ENCODE measurements at regions not wholly inside any gene's neighbourhood (a gene's known extent, or its start where the extent isn't known, plus 50 kb on each side); places are given as distances from the start of the nearest gene placed in this dataset.

- no peaks in the 10 kb centered on the region for H3K4me1 ChIP-seq
- no peaks in the 10 kb centered on the region for H3K9me3 ChIP-seq
- no peaks in the 10 kb centered on the region for H3K36me3 ChIP-seq
- DNase-seq (ENCODE audit: low spot score in 2 of 2) = no peak
- no peak for TF ChIP-seq CTCF (IDR thresholded peaks at IDR 0.05)
- H3K27me3 ChIP-seq = no peaks in the 10 kb centered on the region
- intact Hi-C loops (cut with DNase I) = no loop called here
- no peak overlapping the region for H3K4me3 ChIP-seq
- no peak overlapping the region for H3K27ac ChIP-seq
Observed at GRCh38 chr5:171689853-171690417, 95.7 kb upstream of the SMIM23 start.

- Histone ChIP-seq H3K27ac (no peak overlapping the region), H3K36me3 (no peaks in the 10 kb centered on the region), H3K27me3 (no peaks in the 10 kb centered on the region), H3K9me3 (no peaks in the 10 kb centered on the region), H3K4me3 (no peak overlapping the region), H3K4me1 (no peaks in the 10 kb centered on the region)
- intact Hi-C loops (cut with DNase I) = no loop called here
- TF ChIP-seq CTCF (IDR thresholded peaks at IDR 0.05) = no peak
- peak in 1 of 2 donors; percentile 5 for DNase-seq (ENCODE audit: low spot score in 2 of 2)
Observed at GRCh38 chr5:171692107-171692506, 93.5 kb upstream of the SMIM23 start.

- intact Hi-C loops (cut with DNase I) = no loop called here
Observed at GRCh38 chr5:171692936-171693335, 92.7 kb upstream of the SMIM23 start.

GRCh38 chr5:171693412-171693811 is 92.2 kb upstream of the SMIM23 start:
- no peak for TF ChIP-seq CTCF (IDR thresholded peaks at IDR 0.05)
- no peaks in the 10 kb centered on the region for H3K36me3 ChIP-seq
- no peak overlapping the region for H3K27ac ChIP-seq
- no peak overlapping the region for H3K4me3 ChIP-seq
- intact Hi-C loops (cut with DNase I) = no loop called here
- peak in 1 of 2 donors; percentile 48 for DNase-seq (ENCODE audit: low spot score in 2 of 2)
- no peaks in the 10 kb centered on the region for H3K27me3 ChIP-seq
- H3K9me3 ChIP-seq = no peaks in the 10 kb centered on the region
- H3K4me1 ChIP-seq = no peaks in the 10 kb centered on the region

More at GRCh38 chr5:171692936-171693335, 92.7 kb upstream of the SMIM23 start:
- Histone ChIP-seq H3K4me3 (no peak overlapping the region), H3K9me3 (no peaks in the 10 kb centered on the region), H3K4me1 (no peaks in the 10 kb centered on the region), H3K36me3 (no peaks in the 10 kb centered on the region), H3K27me3 (no peaks in the 10 kb centered on the region), H3K27ac (no peak overlapping the region)
- DNase-seq (ENCODE audit: low spot score in 2 of 2) = peak in 1 of 2 donors; percentile 1
- no peak for TF ChIP-seq CTCF (IDR thresholded peaks at IDR 0.05)

GRCh38 chr5:171695804-171696203 is 89.8 kb upstream of the SMIM23 start:
- Histone ChIP-seq H3K27ac (no peak overlapping the region), H3K9me3 (no peaks in the 10 kb centered on the region), H3K4me3 (no peak overlapping the region), H3K36me3 (no peaks in the 10 kb centered on the region), H3K4me1 (no peaks in the 10 kb centered on the region), H3K27me3 (no peaks in the 10 kb centered on the region)
- TF ChIP-seq CTCF (IDR thresholded peaks at IDR 0.05) = no peak
- intact Hi-C loops (cut with DNase I) = no loop called here
- DNase-seq (ENCODE audit: low spot score in 2 of 2) = peak in 1 of 2 donors; percentile 2

All from ascending aorta (tissue), 2 donors.